Endothelial cell of umbilical vein (primary cell): ENCODE measurements at regions not wholly inside any gene's neighbourhood (a gene's known extent, or its start where the extent isn't known, plus 50 kb on each side); places are given as distances from the start of the nearest gene placed in this dataset.

Source experiments
- CTCF ChIP-seq, 2 donors: IDR thresholded peaks; 1 replicate in 1 of 2; 2 replicates in 1 of 2; pipeline ENCODE4 v1.5.1; 2011; ENCODE audit warnings: low read length in 2 of 2, mild to moderate bottlenecking in 2 of 2, moderate library complexity in 2 of 2, control low read depth in 1 of 2, inconsistent platforms in 1 of 2, low read depth in 1 of 2; ENCODE audit not compliant: insufficient read depth in 1 of 2; ENCODE audit errors: extremely low read depth in 1 of 2
- EZH2 ChIP-seq: IDR thresholded peaks from 2 replicates; pipeline ENCODE4 v1.6.1; 2012; ENCODE audit warnings: borderline replicate concordance, low read depth, mild to moderate bottlenecking, moderate library complexity, low read length, inconsistent platforms; ENCODE audit not compliant: severe bottlenecking
- GATA2 ChIP-seq: IDR thresholded peaks from 2 replicates; pipeline ENCODE4 v1.7.0; 2011; ENCODE audit warnings: low read depth, mild to moderate bottlenecking, moderate library complexity, mixed read lengths, low read length; ENCODE audit not compliant: insufficient read length, insufficient read depth
- JUN ChIP-seq: IDR thresholded peaks from 2 replicates; pipeline ENCODE4 v1.6.1; 2011; ENCODE audit warnings: borderline replicate concordance, low read depth; ENCODE audit not compliant: insufficient read length, insufficient read depth
- MAX ChIP-seq: IDR thresholded peaks from 2 replicates; pipeline ENCODE4 v1.6.1; 2011; ENCODE audit not compliant: insufficient read depth, insufficient read length
- MYC ChIP-seq: IDR thresholded peaks from one replicate; pipeline ENCODE4 v1.6.1; 2011; ENCODE audit warnings: mild to moderate bottlenecking, low read depth, low read length
- POLR2A ChIP-seq: IDR thresholded peaks from 2 replicates; pipeline ENCODE4 v1.6.1; 2012; ENCODE audit warnings: low read depth, mild to moderate bottlenecking, control low read depth, low read length
- POLR2AphosphoS5 ChIP-seq: IDR thresholded peaks from 2 replicates; pipeline ENCODE4 v1.6.1; 2012; ENCODE audit warnings: low read depth, mild to moderate bottlenecking, control low read depth, low read length, moderate library complexity; ENCODE audit not compliant: insufficient read depth

GRCh38 chr4:14023036-14023435 is 395.5 kb upstream of the BOD1L1 start:
- no peak for TF ChIP-seq CTCF (IDR thresholded peaks at IDR 0.05; ENCODE audit: extremely low read depth in 1 of 2, insufficient read depth in 1 of 2, low read depth in 1 of 2, low read length in 2 of 2)
- TF ChIP-seq POLR2AphosphoS5, result no peak
- TF ChIP-seq JUN, result no peak
- no peak for TF ChIP-seq MAX
- TF ChIP-seq POLR2A, result no peak
- no peak for TF ChIP-seq GATA2
- TF ChIP-seq EZH2, result no peak
- no peak for TF ChIP-seq MYC
